HG03439 (cell line): ENCODE measurements at regions not wholly inside any gene's neighbourhood (a gene's known extent, or its start where the extent isn't known, plus 50 kb on each side); places are given as distances from the start of the nearest gene placed in this dataset.

ENCODE experiments used
- ATAC-seq: cut with Tn5 transposase; IDR thresholded peaks from one replicate; pipeline ENCODE4 v1.9.1; 2021; ENCODE audit warnings: mild to moderate bottlenecking, moderate library complexity; ENCODE audit not compliant: unreplicated experiment

DNA sequence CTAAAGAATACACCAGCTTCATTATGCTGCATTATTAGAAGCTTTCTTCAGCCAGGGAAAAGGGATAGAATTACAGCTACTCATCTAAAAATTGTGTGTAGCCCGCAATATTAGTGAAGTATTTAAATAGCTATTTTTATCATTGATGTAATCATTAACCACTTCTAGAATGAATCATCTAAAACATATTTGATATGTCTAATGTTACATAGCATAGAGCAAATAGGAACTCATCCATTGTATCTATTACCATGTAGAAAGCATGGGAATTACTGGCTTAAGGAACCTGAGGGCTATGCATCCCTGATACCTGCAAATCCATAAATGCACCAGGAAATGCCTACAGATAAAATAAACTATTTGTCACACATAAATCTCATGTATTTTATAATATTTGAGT lies 54.5 kb upstream of the VGLL3 start:
- no peak for ATAC-seq

- no peak for ATAC-seq
Measured at GRCh38 chr3:87044846-87045245, 53.9 kb upstream of the VGLL3 start.

DNA sequence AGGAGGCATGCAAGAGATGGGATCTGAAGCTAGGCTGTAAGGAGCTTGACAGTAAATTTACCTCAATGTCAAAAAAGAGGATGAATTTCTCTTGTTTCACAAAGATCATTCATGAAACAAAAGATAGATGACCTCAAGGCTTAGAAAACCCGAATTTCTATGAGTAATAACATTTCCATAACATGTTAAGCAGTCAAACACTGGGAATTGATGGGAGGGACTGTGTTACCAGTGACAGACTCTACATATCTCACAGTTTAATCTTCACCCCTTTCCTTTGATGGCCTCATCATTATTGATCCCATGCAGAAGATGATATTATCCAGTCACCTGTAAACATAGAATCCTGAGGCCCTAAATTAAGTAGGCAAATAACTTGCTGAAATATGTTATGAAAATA lies 53.5 kb upstream of the VGLL3 start:
- ATAC-seq: no peak

DNA sequence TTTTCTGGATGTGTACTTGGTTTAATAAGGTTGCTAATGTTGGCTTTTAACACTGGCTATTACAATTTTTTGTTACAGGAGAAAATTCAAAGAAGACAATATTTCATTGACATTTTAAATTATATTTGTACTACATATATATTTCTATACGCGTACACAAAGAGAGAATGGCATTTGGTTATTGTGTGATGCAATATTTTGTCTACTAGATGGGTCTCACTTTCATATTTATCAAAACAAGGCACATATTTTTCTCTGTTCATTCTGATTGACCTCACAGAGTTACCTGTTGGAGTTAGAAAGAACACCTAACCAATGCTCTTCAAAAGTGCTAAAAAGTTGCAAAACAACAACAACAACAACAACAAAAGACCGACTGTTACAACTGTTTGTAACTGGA lies 50.2 kb upstream of the VGLL3 start:
- ATAC-seq: no peak
